PC-9 (cell line): ENCODE measurements at regions not wholly inside any gene's neighbourhood (a gene's known extent, or its start where the extent isn't known, plus 50 kb on each side); places are given as distances from the start of the nearest gene placed in this dataset.

Experiments used
- BruUV-seq: library from RNA; stranded (reverse); fragments of 400-500 nt; replicated peaks from 2 replicates; lab custom pipeline; 2021; lab: Mats Ljungman, UMichigan
- CTCF ChIA-PET: fragments of 300-600 bp; sonication (Branson Sonifier 250); formaldehyde crosslinking; loops from one replicate; lab custom pipeline; 2022; ENCODE audit warnings: antibody characterized with exemption; lab: Charles Lee
- POLR2A ChIA-PET: fragments of 300-600 bp; sonication (Branson Sonifier 250); formaldehyde crosslinking; loops from one replicate; lab custom pipeline; 2022; ENCODE audit warnings: antibody characterized with exemption; ENCODE audit not compliant: unreplicated experiment; lab: Charles Lee
- DNase-seq, 2 experiments: peaks; one replicate each; pipeline versions ENCODE4 v3.0.0 to v3.0.0-alpha.2; 2015 to 2022; ENCODE audit warnings: mixed read lengths in 1 of 2
- H2AFZ ChIP-seq: fragments of 200-600 bp; sonication (generic); 2 replicates; pipeline ENCODE4 v1.8.1; 2017; ENCODE audit warnings: antibody characterized with exemption
- H3F3A ChIP-seq: fragments of 200-600 bp; sonication (generic); 2 replicates; pipeline ENCODE4 v1.8.1; 2017; ENCODE audit warnings: antibody characterized with exemption, mild to moderate bottlenecking, low read depth; ENCODE audit not compliant: insufficient read depth
- H3K27ac ChIP-seq: fragments of 200-600 bp; sonication (generic); 2 replicates; pipeline ENCODE4 v1.6.1; 2016; ENCODE audit warnings: mixed run types
- H3K27me3 ChIP-seq: fragments of 200-600 bp; sonication (generic); 2 replicates; pipeline ENCODE4 v1.6.1; 2016; ENCODE audit warnings: low read depth, mixed run types; ENCODE audit not compliant: insufficient read depth
- H3K36me3 ChIP-seq: fragments of 200-600 bp; sonication (generic); 2 replicates; pipeline ENCODE4 v1.6.1; 2016; ENCODE audit warnings: low read depth, mixed run types
- H3K4me1 ChIP-seq: fragments of 200-600 bp; sonication (generic); replicated peaks from 2 replicates; pipeline ENCODE4 v1.6.1; 2016; ENCODE audit warnings: mixed run types; ENCODE audit not compliant: insufficient read depth
- H3K4me2 ChIP-seq: fragments of 200-600 bp; sonication (generic); 2 replicates; pipeline ENCODE4 v1.6.1; 2017; ENCODE audit warnings: mixed run types
- H3K4me3 ChIP-seq: fragments of 200-600 bp; sonication (generic); 2 replicates; pipeline ENCODE4 v1.6.1; 2016; ENCODE audit warnings: mixed run types
- H3K79me2 ChIP-seq: fragments of 200-600 bp; sonication (generic); 2 replicates; pipeline ENCODE4 v1.6.1; 2017; ENCODE audit warnings: low read depth, mixed run types
- H3K9me2 ChIP-seq: fragments of 200-600 bp; sonication (generic); 2 replicates; pipeline ENCODE4 v1.8.1; 2017; ENCODE audit warnings: mild to moderate bottlenecking; ENCODE audit not compliant: insufficient read depth
- H3K9me3 ChIP-seq: fragments of 200-600 bp; sonication (generic); 2 replicates; pipeline ENCODE4 v1.8.1; 2016; ENCODE audit warnings: low read depth; ENCODE audit not compliant: insufficient read depth
- H4K20me1 ChIP-seq: fragments of 200-600 bp; sonication (generic); 2 replicates; pipeline ENCODE4 v1.8.1; 2017; ENCODE audit not compliant: insufficient read depth
- CTCF ChIP-seq: fragments of 200-600 bp; sonication (generic); conservative IDR thresholded peaks from 2 replicates; pipeline ENCODE4 v1.6.1; 2017; ENCODE audit warnings: mixed run types, antibody characterized with exemption, mild to moderate bottlenecking, moderate library complexity
- EZH2 ChIP-seq: fragments of 200-600 bp; sonication (generic); IDR thresholded peaks from 2 replicates; pipeline ENCODE4 v1.8.0; 2017; ENCODE audit warnings: antibody characterized with exemption, low read depth
- intact Hi-C: fragments of 100-400 bp; cut with micrococcal nuclease; formaldehyde crosslinking; loops from one replicate; pipeline ENCODE4 v1.10.0; 2022; ENCODE audit not compliant: unreplicated experiment

- Histone ChIP-seq H3K36me3 (no peaks in the 10 kb centered on the region), H3K27ac (no peak overlapping the region), H3K9me2 (no peaks in the 10 kb centered on the region), H3F3A (peaks cover 24% of the 10 kb centered on the region), H4K20me1 (no peaks in the 10 kb centered on the region), H3K79me2 (no peaks in the 10 kb centered on the region), H3K27me3 (no peaks in the 10 kb centered on the region), H2AFZ (no peak overlapping the region), H3K4me3 (no peak overlapping the region), H3K4me2 (peak overlapping the region; percentile 64; the same call in 1 of the 2 replicates), H3K4me1 (peaks cover 50% of the 10 kb centered on the region), H3K9me3 (no peaks in the 10 kb centered on the region; the same call in 1 of the 2 replicates)
- ChIA-PET POLR2A (no interaction called here), CTCF (no interaction called here)
- peak in 1 of 2 experiments; percentile 55 for DNase-seq
- TF ChIP-seq CTCF (no peak), EZH2 (no peak)
- no TSS peak for BruUV-seq
- intact Hi-C loops: no loop called here
Measured at GRCh38 chr18:49731860-49732311, 81.4 kb downstream of the ACAA2 start.

GRCh38 chr18:49731421-49731841 lies 81.9 kb downstream of the ACAA2 start:
- TF ChIP-seq CTCF (no peak), EZH2 (no peak)
- intact Hi-C loops: no loop called here
- Histone ChIP-seq H2AFZ (no peak overlapping the region), H3K79me2 (no peaks in the 10 kb centered on the region), H3K27ac (peak overlapping the region; percentile 56), H3K9me2 (no peaks in the 10 kb centered on the region), H3F3A (peaks cover 24% of the 10 kb centered on the region), H3K27me3 (no peaks in the 10 kb centered on the region), H3K4me2 (peak overlapping the region; percentile 64), H3K36me3 (no peaks in the 10 kb centered on the region), H3K4me3 (no peak overlapping the region), H3K4me1 (peaks cover 55% of the 10 kb centered on the region), H3K9me3 (no peaks in the 10 kb centered on the region; the same call in 1 of the 2 replicates), H4K20me1 (no peaks in the 10 kb centered on the region)
- ChIA-PET POLR2A (no interaction called here), CTCF (no interaction called here)
- peak in 1 of 2 experiments; percentile 47 for DNase-seq
- BruUV-seq: no TSS peak

- intact Hi-C loops: no loop called here
- no peak overlapping the region for H2AFZ ChIP-seq
- no peaks in the 10 kb centered on the region for H3K36me3 ChIP-seq
- ChIA-PET POLR2A (no interaction called here), CTCF (interaction anchor here (0.6 kb wide), 1 partner anchor 244 kb away, joined by 6 read pairs; no protein-coding TSS in a partner anchor)
- TF ChIP-seq CTCF (no peak), EZH2 (no peak)
- H3K9me3 ChIP-seq: no peaks in the 10 kb centered on the region; the same call in 1 of the 2 replicates
- H3K27ac ChIP-seq: peak overlapping the region; percentile 56
- peaks cover 24% of the 10 kb centered on the region for H3F3A ChIP-seq
- peak; percentile 60 to 80 for DNase-seq
- H3K4me1 ChIP-seq: peaks cover 59% of the 10 kb centered on the region
- no peaks in the 10 kb centered on the region for H3K9me2 ChIP-seq
- no peak overlapping the region for H3K4me3 ChIP-seq
- H3K27me3 ChIP-seq: no peaks in the 10 kb centered on the region
- no TSS peak for BruUV-seq
- H3K79me2 ChIP-seq: no peaks in the 10 kb centered on the region
- H3K4me2 ChIP-seq: peak overlapping the region; percentile 64
- no peaks in the 10 kb centered on the region for H4K20me1 ChIP-seq
Measured at GRCh38 chr18:49730951-49731391, 82.4 kb downstream of the ACAA2 start.
